SK-N-SH (cell line): ENCODE measurements at regions not wholly inside any gene's neighbourhood (a gene's known extent, or its start where the extent isn't known, plus 50 kb on each side); places are given as distances from the start of the nearest gene placed in this dataset.

Source experiments
- CTCF ChIA-PET: fragments of 300-600, 350-600 bp; formaldehyde crosslinking; extraction: SDS; loops from one replicate; lab custom pipeline; 2021; lab: Yijun Ruan, JAX
- POLR2A ChIA-PET: fragments of 350-600 bp; sonication (Branson Sonifier 250); formaldehyde crosslinking; extraction: SDS; loops from one replicate; lab custom pipeline; 2020; ENCODE audit warnings: antibody characterized with exemption, inconsistent platforms; lab: Yijun Ruan, JAX
- DNase-seq: peaks from one replicate; pipeline ENCODE4 v3.0.0; 2012
- H2AFZ ChIP-seq: fragments of 200-600 bp; sonication (generic); 2 replicates; pipeline ENCODE4 v1.8.1; 2016; ENCODE audit warnings: antibody characterized with exemption, mild to moderate bottlenecking, low read depth
- H3F3A ChIP-seq: fragments of 200-600 bp; sonication (generic); replicated peaks from 2 replicates; pipeline ENCODE3; 2016; ENCODE audit warnings: antibody characterized with exemption, mild to moderate bottlenecking; ENCODE audit not compliant: insufficient read depth
- H3K27ac ChIP-seq, 2 experiments: fragments of 200-500 bp in 1 of 2; fragments of 200-600 bp in 1 of 2; sonication (Bioruptor generic) in 1 of 2; sonication (generic), shearing (Covaris generic) in 1 of 2; 2 replicates each; pipeline versions ENCODE4 v1.5.1 to v1.6.1; 2014 to 2016; ENCODE audit warnings: low read depth in 2 of 2, inconsistent platforms in 1 of 2, low read length in 1 of 2, mild to moderate bottlenecking in 1 of 2, mixed read lengths in 1 of 2
- H3K27me3 ChIP-seq: fragments of 200-600 bp; sonication (generic), shearing (Covaris generic); 2 replicates; pipeline ENCODE4 v1.6.1; 2016; ENCODE audit warnings: mixed run types; ENCODE audit not compliant: insufficient read depth
- H3K36me3 ChIP-seq, 2 experiments: fragments of 200-500 bp in 1 of 2; fragments of 200-600 bp in 1 of 2; sonication (Bioruptor generic) in 1 of 2; sonication (generic) in 1 of 2; replicated peaks in 1 of 2; 2 replicates each; pipeline versions ENCODE3 to v1.5.1; 2014 to 2016; ENCODE audit warnings: low read length in 1 of 2, mild to moderate bottlenecking in 1 of 2; ENCODE audit not compliant: insufficient read depth in 2 of 2, control insufficient read depth in 1 of 2
- H3K4me1 ChIP-seq, 2 experiments: fragments of 200-500 bp in 1 of 2; fragments of 200-600 bp in 1 of 2; sonication (Bioruptor generic) in 1 of 2; sonication (generic), shearing (Covaris generic) in 1 of 2; 2 replicates each; pipeline versions ENCODE4 v1.5.1 to v1.6.1; 2014 to 2016; ENCODE audit warnings: low read depth in 1 of 2, low read length in 1 of 2, mixed run types in 1 of 2; ENCODE audit not compliant: insufficient read depth in 2 of 2, control insufficient read depth in 1 of 2
- H3K4me2 ChIP-seq: fragments of 200-600 bp; sonication (generic), shearing (Covaris generic); 2 replicates; pipeline ENCODE4 v1.6.1; 2017; ENCODE audit warnings: mixed run types
- H3K4me3 ChIP-seq, 2 experiments: fragments of 200-500 bp in 1 of 2; fragments of 200-600 bp in 1 of 2; sonication (Bioruptor generic) in 1 of 2; sonication (generic), shearing (Covaris generic) in 1 of 2; 2 replicates each; pipeline versions ENCODE4 v1.5.1 to v1.8.1; 2014 to 2016; ENCODE audit warnings: low read depth in 2 of 2, inconsistent platforms in 1 of 2, low read length in 1 of 2, mild to moderate bottlenecking in 1 of 2, mixed read lengths in 1 of 2, moderate library complexity in 1 of 2
- H3K79me2 ChIP-seq: fragments of 200-600 bp; sonication (generic); 2 replicates; pipeline ENCODE4 v1.8.1; 2017; ENCODE audit warnings: mild to moderate bottlenecking; ENCODE audit not compliant: insufficient read depth
- H3K9ac ChIP-seq: fragments of 200-600 bp; sonication (generic); 2 replicates; pipeline ENCODE4 v1.6.1; 2017; ENCODE audit warnings: mixed run types
- H3K9me2 ChIP-seq: fragments of 200-600 bp; sonication (generic); 2 replicates; pipeline ENCODE4 v1.6.1; 2017; ENCODE audit warnings: mixed run types
- H3K9me3 ChIP-seq: fragments of 200-600 bp; sonication (generic); 2 replicates; pipeline ENCODE4 v1.6.1; 2017; ENCODE audit warnings: mixed run types, mild to moderate bottlenecking, moderate library complexity
- H4K20me1 ChIP-seq: fragments of 200-600 bp; sonication (generic); 2 replicates; pipeline ENCODE4 v1.6.1; 2017; ENCODE audit warnings: mild to moderate bottlenecking, mixed run types; ENCODE audit not compliant: insufficient read depth
- CTCF ChIP-seq: fragments of 200-600 bp; sonication (generic); IDR thresholded peaks from 2 replicates; pipeline ENCODE4 v1.6.1; 2017; ENCODE audit warnings: antibody characterized with exemption, mild to moderate bottlenecking, moderate library complexity
- ELF1 ChIP-seq: IDR thresholded peaks from 2 replicates; pipeline ENCODE4 v1.4.0; 2012
- EP300 ChIP-seq, 2 experiments: IDR thresholded peaks; 2 replicates each; pipeline versions ENCODE4 v1.4.0 to v1.6.1; 2012; ENCODE audit warnings: borderline replicate concordance in 1 of 2, low read depth in 1 of 2, low read length in 1 of 2
- FOXJ3 ChIP-seq: sonication (generic); formaldehyde crosslinking; IDR thresholded peaks from 2 replicates; pipeline ENCODE4 v1.5.1; 2020; ENCODE audit warnings: mild to moderate bottlenecking, missing genetic modification reagents
- FOXM1 ChIP-seq: IDR thresholded peaks from 2 replicates; pipeline ENCODE4 v1.4.0; 2012; ENCODE audit warnings: low read depth, mild to moderate bottlenecking
- GABPA ChIP-seq: IDR thresholded peaks from 2 replicates; pipeline ENCODE4 v1.4.0; 2012; ENCODE audit warnings: low read depth, mild to moderate bottlenecking
- GATA2 ChIP-seq: sonication (generic); formaldehyde crosslinking; IDR thresholded peaks from 2 replicates; pipeline ENCODE4 v1.5.0; 2020; ENCODE audit warnings: mild to moderate bottlenecking, missing genetic modification reagents
- MAX ChIP-seq: IDR thresholded peaks from 2 replicates; pipeline ENCODE4 v1.4.0; 2012; ENCODE audit warnings: low read depth
- NFIC ChIP-seq: IDR thresholded peaks from 2 replicates; pipeline ENCODE4 v1.4.0; 2012; ENCODE audit warnings: borderline replicate concordance
- RAD21 ChIP-seq: IDR thresholded peaks from 2 replicates; pipeline ENCODE4 v1.6.1; 2012; ENCODE audit warnings: mild to moderate bottlenecking, low read length
- RCOR1 ChIP-seq: fragments of 150-350 bp; IDR thresholded peaks from 2 replicates; pipeline ENCODE4 v1.6.1; 2017; ENCODE audit warnings: antibody characterized with exemption, low read length
- REST ChIP-seq: IDR thresholded peaks from 2 replicates; pipeline ENCODE4 v1.6.1; 2012; ENCODE audit warnings: mild to moderate bottlenecking, low read depth, low read length, moderate library complexity
- TAF1 ChIP-seq: IDR thresholded peaks from 2 replicates; pipeline ENCODE4 v1.6.1; 2012; ENCODE audit warnings: low read depth, mild to moderate bottlenecking, low read length, moderate library complexity, borderline replicate concordance
- TCF12 ChIP-seq: IDR thresholded peaks from 2 replicates; pipeline ENCODE4 v1.4.0; 2012
- USF1 ChIP-seq: IDR thresholded peaks from 2 replicates; pipeline ENCODE4 v1.4.0; 2012; ENCODE audit warnings: low read depth, borderline replicate concordance
- USF2 ChIP-seq: fragments of 150-350 bp; IDR thresholded peaks from 2 replicates; pipeline ENCODE4 v1.6.1; 2017; ENCODE audit warnings: antibody characterized with exemption, low read length, low read depth, borderline replicate concordance
- YY1 ChIP-seq: IDR thresholded peaks from 2 replicates; pipeline ENCODE4 v1.4.0; 2012; ENCODE audit warnings: low read depth, mild to moderate bottlenecking
- WGBS: methylation state at CpG from one replicate; pipeline ENCODE4 v1.1.6; 2017; ENCODE audit warnings: low lambda C conversion rate; 5-methylcytosine and 5-hydroxymethylcytosine counted together

- CTCF ChIA-PET: interaction anchor here (0.8 to 1.3 kb wide), 2 partner anchors 15 to 161 kb away, joined by 3 to 4 read pairs; no protein-coding TSS in a partner anchor
Measured at GRCh38 chr1:209046935-209047334, 536.6 kb upstream of the CAMK1G start.

GRCh38 chr1:209048941-209049669, 534.4 kb upstream of the CAMK1G start:
- no peak overlapping the region for H2AFZ ChIP-seq
- H3K4me3 ChIP-seq: no peak overlapping the region
- H3K79me2 ChIP-seq: no peaks in the 10 kb centered on the region
- no peak for DNase-seq
- H3K4me1 ChIP-seq: peaks cover 4 to 8% of the 10 kb centered on the region in 2 experiments; a peak in 3 of 4 replicates
- peak overlapping the region in 1 of 2 experiments; percentile 62; a peak in 1 of 4 replicates for H3K27ac ChIP-seq
- no peaks in the 10 kb centered on the region for H3K9me2 ChIP-seq
- POLR2A ChIA-PET: interaction anchor here (1.7 kb wide), 1 partner anchor 22 kb away, joined by 4 read pairs; no protein-coding TSS in a partner anchor
- no peak overlapping the region for H3K9ac ChIP-seq
- no peaks in the 10 kb centered on the region for H3F3A ChIP-seq
- no peaks in the 10 kb centered on the region for H3K9me3 ChIP-seq
- no peaks in the 10 kb centered on the region for H3K36me3 ChIP-seq
- no peaks in the 10 kb centered on the region for H3K27me3 ChIP-seq
- H4K20me1 ChIP-seq: no peaks in the 10 kb centered on the region
- WGBS: 62% methylated on average over 5 of the region's 5 CpGs
- CTCF ChIA-PET: interaction anchor here (0.7 to 1.2 kb wide), 5 partner anchors 10 to 520 kb away, joined by 3 to 5 read pairs (median 3); no protein-coding TSS in a partner anchor
- H3K4me2 ChIP-seq: no peak overlapping the region
- no peak for TF ChIP-seq RAD21
- no peak for TF ChIP-seq REST
- no peak for TF ChIP-seq CTCF
- no peak for TF ChIP-seq USF1
- TF ChIP-seq TAF1: no peak
- TF ChIP-seq YY1: no peak
- no peak for TF ChIP-seq USF2
- no peak for TF ChIP-seq FOXM1
- no peak for TF ChIP-seq EP300 (IDR thresholded peaks at IDR 0.05; ENCODE audit: borderline replicate concordance in 1 of 2, low read depth in 1 of 2, low read length in 1 of 2)
- TF ChIP-seq RCOR1: no peak
- no peak for TF ChIP-seq NFIC
- TF ChIP-seq FOXJ3 (CRISPR knock-in tag): no peak
- TF ChIP-seq ELF1: no peak
- no peak for TF ChIP-seq MAX

More at GRCh38 chr1:209046935-209047334, 536.6 kb upstream of the CAMK1G start:
- no peak overlapping the region for H3K4me2 ChIP-seq
- H3K9me2 ChIP-seq: no peaks in the 10 kb centered on the region
- H3K36me3 ChIP-seq: no peaks in the 10 kb centered on the region
- no peaks in the 10 kb centered on the region for H3K79me2 ChIP-seq
- DNase-seq: no peak
- H3K27me3 ChIP-seq: no peaks in the 10 kb centered on the region
- H3F3A ChIP-seq: no peaks in the 10 kb centered on the region
- H3K4me1 ChIP-seq: peaks cover 4 to 8% of the 10 kb centered on the region in 2 experiments; a peak in 3 of 4 replicates
- no peak overlapping the region for H3K9ac ChIP-seq
- TF ChIP-seq TCF12 (no peak), FOXJ3 (CRISPR knock-in tag) (no peak), GABPA (no peak), RAD21 (no peak), GATA2 (CRISPR knock-in tag) (no peak), USF2 (no peak), EP300 (IDR thresholded peaks at IDR 0.05; ENCODE audit: borderline replicate concordance in 1 of 2, low read depth in 1 of 2, low read length in 1 of 2) (no peak)
- TF ChIP-seq, all 33 proteins: peak for 0
- Histone ChIP-seq H2AFZ (no peak overlapping the region), H3K27ac (no peak overlapping the region), H4K20me1 (no peaks in the 10 kb centered on the region), H3K4me3 (no peak overlapping the region), H3K9me3 (no peaks in the 10 kb centered on the region)
- POLR2A ChIA-PET: no interaction called here
- 93% methylated on average over 4 of the region's 4 CpGs for WGBS
